Left lung (tissue), 4 donors: ENCODE measurements at regions not wholly inside any gene's neighbourhood (a gene's known extent, or its start where the extent isn't known, plus 50 kb on each side); places are given as distances from the start of the nearest gene placed in this dataset.

Source experiments
- ATAC-seq: fragments of 200-7000 bp; cut with Tn5 transposase; one replicate; pipeline ENCODE4 v1.9.1; 2020; ENCODE audit warnings: moderate library complexity
- DNase-seq, 4 donors: peaks; one replicate each; pipeline ENCODE4 v3.0.0-alpha.2; 2013 to 2020
- H3K27ac ChIP-seq, 2 donors: fragments of 200-600 bp; sonication (generic) in 1 of 2; one replicate each; pipeline versions ENCODE4 v1.5.0 to v1.8.0; 2020 to 2021
- H3K27me3 ChIP-seq, 2 donors: fragments of 200-600 bp; sonication (generic) in 1 of 2; one replicate each; pipeline versions ENCODE4 v1.5.0 to v1.8.0; 2020 to 2021
- H3K36me3 ChIP-seq, 2 donors: fragments of 200-600 bp; sonication (generic) in 1 of 2; one replicate each; pipeline versions ENCODE4 v1.5.0 to v1.8.0; 2020 to 2021
- H3K4me1 ChIP-seq, 2 donors: fragments of 200-600 bp; one replicate each; pipeline ENCODE4 v1.8.0; 2021
- H3K4me3 ChIP-seq, 2 donors: fragments of 200-600 bp; sonication (generic) in 1 of 2; one replicate each; pipeline versions ENCODE4 v1.5.0 to v1.8.0; 2020 to 2021; ENCODE audit warnings: mild to moderate bottlenecking in 1 of 2
- H3K9me3 ChIP-seq, 2 donors: fragments of 200-600 bp; sonication (generic) in 1 of 2; one replicate each; pipeline versions ENCODE4 v1.5.0 to v1.8.0; 2020 to 2021
- CTCF ChIP-seq, 2 donors: fragments of 200-600 bp; sonication (generic) in 1 of 2; IDR thresholded peaks; one replicate each; pipeline versions ENCODE4 v1.5.0 to v1.8.0; 2021; ENCODE audit warnings: antibody characterized with exemption in 2 of 2
- intact Hi-C, 2 donors: fragments of 100-400 bp; cut with DNase I; formaldehyde crosslinking; loops; one replicate each; pipeline versions ENCODE4 v1.11.2 to v1.14.2; 2022
- donor health status: DM: no; HTN: yes; CAD: no.
- donor health status: DM: no; HTN: no; CAD: no.

GRCh38 chrY:15583111-15583510, 1058.8 kb downstream of the NLGN4Y start:
- H3K27ac ChIP-seq, result no peak overlapping the region
- ATAC-seq, result no peak

GRCh38 chrY:15592957-15593356, 1068.6 kb downstream of the NLGN4Y start:
- no peak overlapping the region for H3K27ac ChIP-seq
- no peaks in the 10 kb centered on the region for H3K9me3 ChIP-seq
- ATAC-seq (no peak), DNase-seq (no peak)
- H3K4me3 ChIP-seq, result no peak overlapping the region
- no peaks in the 10 kb centered on the region for H3K4me1 ChIP-seq
- TF ChIP-seq CTCF (IDR thresholded peaks at IDR 0.05), result no peak
- H3K27me3 ChIP-seq, result no peaks in the 10 kb centered on the region
- H3K36me3 ChIP-seq, result no peaks in the 10 kb centered on the region
- intact Hi-C loops, result no loop called here

More at GRCh38 chrY:15583111-15583510, 1058.8 kb downstream of the NLGN4Y start:
- H3K9me3 ChIP-seq, result no peaks in the 10 kb centered on the region
- H3K36me3 ChIP-seq, result no peaks in the 10 kb centered on the region
- no peak overlapping the region for H3K4me3 ChIP-seq
- intact Hi-C loops, result no loop called here
- no peaks in the 10 kb centered on the region for H3K4me1 ChIP-seq
- no peak for TF ChIP-seq CTCF (IDR thresholded peaks at IDR 0.05)
- no peaks in the 10 kb centered on the region for H3K27me3 ChIP-seq
- no peak for DNase-seq

GRCh38 chrY:15593476-15594160, 1069.3 kb downstream of the NLGN4Y start:
- Histone ChIP-seq H3K36me3 (no peaks in the 10 kb centered on the region), H3K9me3 (no peaks in the 10 kb centered on the region), H3K27ac (no peak overlapping the region), H3K4me1 (no peaks in the 10 kb centered on the region), H3K27me3 (no peaks in the 10 kb centered on the region), H3K4me3 (no peak overlapping the region)
- intact Hi-C loops, result no loop called here
- no peak for TF ChIP-seq CTCF (IDR thresholded peaks at IDR 0.05)
- no peak for DNase-seq
- ATAC-seq, result no peak

- no peak for ATAC-seq
- no peaks in the 10 kb centered on the region for H3K36me3 ChIP-seq
- H3K4me3 ChIP-seq, result no peak overlapping the region
- TF ChIP-seq CTCF (IDR thresholded peaks at IDR 0.05), result no peak
- no peaks in the 10 kb centered on the region for H3K4me1 ChIP-seq
- no peak overlapping the region for H3K27ac ChIP-seq
- H3K27me3 ChIP-seq, result no peaks in the 10 kb centered on the region
- intact Hi-C loops, result no loop called here
- H3K9me3 ChIP-seq, result no peaks in the 10 kb centered on the region
- DNase-seq, result no peak
Measured at GRCh38 chrY:15594179-15594578, 1069.8 kb downstream of the NLGN4Y start.

- DNase-seq, result no peak
- no peak for ATAC-seq
- H3K27me3 ChIP-seq, result no peaks in the 10 kb centered on the region
- H3K36me3 ChIP-seq, result no peaks in the 10 kb centered on the region
- no peak for TF ChIP-seq CTCF (IDR thresholded peaks at IDR 0.05)
- no peaks in the 10 kb centered on the region for H3K9me3 ChIP-seq
- intact Hi-C loops, result no loop called here
- H3K4me1 ChIP-seq, result no peaks in the 10 kb centered on the region
- no peak overlapping the region for H3K27ac ChIP-seq
- H3K4me3 ChIP-seq, result no peak overlapping the region
Measured at GRCh38 chrY:15600565-15600964, 1076.2 kb downstream of the NLGN4Y start.
